Endothelial cell of umbilical vein (primary cell): ENCODE measurements at regions not wholly inside any gene's neighbourhood (a gene's known extent, or its start where the extent isn't known, plus 50 kb on each side); places are given as distances from the start of the nearest gene placed in this dataset.

Source experiments
- BruUV-seq: library from RNA; stranded (reverse); fragments of 400-500 nt; replicated peaks from 2 replicates; lab custom pipeline; 2021; lab: Mats Ljungman, UMichigan
- CTCF ChIA-PET: fragments of 300-600, 350-600 bp; sonication (Branson Sonifier 250); formaldehyde crosslinking; loops from one replicate; lab custom pipeline; 2021; ENCODE audit warnings: antibody characterized with exemption, inconsistent platforms; lab: Charles Lee
- POLR2A ChIA-PET: fragments of 300-600, 350-600 bp; sonication (Branson Sonifier 250); formaldehyde crosslinking; loops from one replicate; lab custom pipeline; 2021; ENCODE audit warnings: antibody characterized with exemption, inconsistent platforms; lab: Charles Lee
- DNase-seq: peaks from one replicate; pipeline ENCODE4 v3.0.0-alpha.2; 2011; ENCODE audit warnings: low read depth, low spot score
- FAIRE-seq: peaks from 2 replicates; lab custom pipeline; 2011; peaks lifted over from hg19 to GRCh38; lab: Jason Lieb, UNC
- H2AFZ ChIP-seq: 2 replicates; pipeline ENCODE4 v1.6.0; 2012; ENCODE audit warnings: low read depth, low read length, control low read depth, inconsistent platforms
- H3K27ac ChIP-seq: 2 replicates; pipeline ENCODE4 v1.5.1; 2011; ENCODE audit warnings: low read depth, mild to moderate bottlenecking, control low read depth, low read length, moderate library complexity; ENCODE audit not compliant: insufficient read depth
- H3K27me3 ChIP-seq, 2 experiments: 2 replicates each; pipeline versions ENCODE4 v1.6.0 to v1.6.1; 2011; ENCODE audit warnings: low read length in 2 of 2, mixed read lengths in 1 of 2; ENCODE audit not compliant: control insufficient read depth in 2 of 2, insufficient read depth in 2 of 2
- H3K36me3 ChIP-seq, 2 experiments: 2 replicates in 1 of 2; 3 replicates in 1 of 2; pipeline ENCODE4 v1.5.1; 2011; ENCODE audit warnings: low read length in 2 of 2, mild to moderate bottlenecking in 1 of 2, moderate library complexity in 1 of 2; ENCODE audit not compliant: control insufficient read depth in 2 of 2, insufficient read depth in 2 of 2; ENCODE audit errors: extremely low read depth in 1 of 2
- H3K4me1 ChIP-seq: 3 replicates; pipeline ENCODE4 v1.5.1; 2011; ENCODE audit warnings: mild to moderate bottlenecking, low read length; ENCODE audit not compliant: control insufficient read depth, insufficient read depth; ENCODE audit errors: extremely low read depth
- H3K4me2 ChIP-seq: 2 replicates; pipeline ENCODE4 v1.6.1; 2011; ENCODE audit warnings: low read length, control low read depth, mixed read lengths; ENCODE audit not compliant: insufficient read depth
- H3K4me3 ChIP-seq, 3 experiments: fragments of 200-600 bp in 1 of 3; sonication (generic), shearing (Covaris generic) in 1 of 3; replicated peaks in 1 of 3; 2 replicates each; pipeline ENCODE4 v1.5.1; 2011 to 2016; ENCODE audit warnings: control low read depth in 3 of 3, low read length in 3 of 3, mild to moderate bottlenecking in 2 of 3, inconsistent platforms in 1 of 3, low read depth in 1 of 3, moderate library complexity in 1 of 3; ENCODE audit not compliant: insufficient read depth in 1 of 3
- H3K79me2 ChIP-seq: 2 replicates; pipeline ENCODE4 v1.6.0; 2012; ENCODE audit warnings: low read length, inconsistent platforms; ENCODE audit not compliant: control insufficient read depth, insufficient read depth
- H3K9ac ChIP-seq: replicated peaks from 2 replicates; pipeline ENCODE3; 2011; ENCODE audit warnings: low read length, control low read depth; ENCODE audit not compliant: insufficient read depth; ENCODE audit errors: extremely low read depth
- H3K9me1 ChIP-seq: replicated peaks from 3 replicates; pipeline ENCODE4 v1.6.0; 2011; ENCODE audit warnings: mild to moderate bottlenecking, low read length; ENCODE audit not compliant: control insufficient read depth, insufficient read depth; ENCODE audit errors: extremely low read depth
- H3K9me3 ChIP-seq: replicated peaks from 2 replicates; pipeline ENCODE4 v1.5.1; 2012; ENCODE audit warnings: low read length, inconsistent platforms; ENCODE audit not compliant: control insufficient read depth, insufficient read depth
- H4K20me1 ChIP-seq: replicated peaks from 2 replicates; pipeline ENCODE3; 2011; ENCODE audit warnings: mild to moderate bottlenecking, low read length; ENCODE audit not compliant: control insufficient read depth, insufficient read depth; ENCODE audit errors: extremely low read depth
- EZH2 ChIP-seq: IDR thresholded peaks from 2 replicates; pipeline ENCODE4 v1.6.1; 2012; ENCODE audit warnings: borderline replicate concordance, low read depth, mild to moderate bottlenecking, moderate library complexity, low read length, inconsistent platforms; ENCODE audit not compliant: severe bottlenecking
- FOS ChIP-seq: IDR thresholded peaks from 2 replicates; pipeline ENCODE4 v1.6.1; 2011; ENCODE audit warnings: mild to moderate bottlenecking, low read length, moderate library complexity, borderline replicate concordance; ENCODE audit not compliant: insufficient read depth
- GATA2 ChIP-seq: IDR thresholded peaks from 2 replicates; pipeline ENCODE4 v1.7.0; 2011; ENCODE audit warnings: low read depth, mild to moderate bottlenecking, moderate library complexity, mixed read lengths, low read length; ENCODE audit not compliant: insufficient read length, insufficient read depth
- JUN ChIP-seq: IDR thresholded peaks from 2 replicates; pipeline ENCODE4 v1.6.1; 2011; ENCODE audit warnings: borderline replicate concordance, low read depth; ENCODE audit not compliant: insufficient read length, insufficient read depth
- MYC ChIP-seq: IDR thresholded peaks from one replicate; pipeline ENCODE4 v1.6.1; 2011; ENCODE audit warnings: mild to moderate bottlenecking, low read depth, low read length
- POLR2A ChIP-seq: IDR thresholded peaks from 2 replicates; pipeline ENCODE4 v1.6.1; 2012; ENCODE audit warnings: low read depth, mild to moderate bottlenecking, control low read depth, low read length
- POLR2AphosphoS5 ChIP-seq: IDR thresholded peaks from 2 replicates; pipeline ENCODE4 v1.6.1; 2012; ENCODE audit warnings: low read depth, mild to moderate bottlenecking, control low read depth, low read length, moderate library complexity; ENCODE audit not compliant: insufficient read depth
- dilution Hi-C: fragments of 300-500 bp; cut with MboI; formaldehyde crosslinking; loops from one replicate; pipeline ENCODE4 v1.15.0; 2019; ENCODE audit warnings: low sequenced_read_pairs; ENCODE audit not compliant: extremely low pct_ligation_motif_present
- intact Hi-C: fragments of 100-400 bp; cut with micrococcal nuclease; formaldehyde crosslinking; loops from one replicate; pipeline ENCODE4 v1.10.0; 2022
- TF ChIP-seq, protein P1 (sequence below): IDR thresholded peaks from 2 replicates; pipeline ENCODE4 v1.6.1; 2011; ENCODE audit not compliant: insufficient read depth, insufficient read length
- TF ChIP-seq, protein P2 (sequence below), 2 donors: IDR thresholded peaks; 1 replicate in 1 of 2; 2 replicates in 1 of 2; pipeline ENCODE4 v1.5.1; 2011; ENCODE audit warnings: low read length in 2 of 2, mild to moderate bottlenecking in 2 of 2, moderate library complexity in 2 of 2, control low read depth in 1 of 2, inconsistent platforms in 1 of 2, low read depth in 1 of 2; ENCODE audit not compliant: insufficient read depth in 1 of 2; ENCODE audit errors: extremely low read depth in 1 of 2

DNA sequence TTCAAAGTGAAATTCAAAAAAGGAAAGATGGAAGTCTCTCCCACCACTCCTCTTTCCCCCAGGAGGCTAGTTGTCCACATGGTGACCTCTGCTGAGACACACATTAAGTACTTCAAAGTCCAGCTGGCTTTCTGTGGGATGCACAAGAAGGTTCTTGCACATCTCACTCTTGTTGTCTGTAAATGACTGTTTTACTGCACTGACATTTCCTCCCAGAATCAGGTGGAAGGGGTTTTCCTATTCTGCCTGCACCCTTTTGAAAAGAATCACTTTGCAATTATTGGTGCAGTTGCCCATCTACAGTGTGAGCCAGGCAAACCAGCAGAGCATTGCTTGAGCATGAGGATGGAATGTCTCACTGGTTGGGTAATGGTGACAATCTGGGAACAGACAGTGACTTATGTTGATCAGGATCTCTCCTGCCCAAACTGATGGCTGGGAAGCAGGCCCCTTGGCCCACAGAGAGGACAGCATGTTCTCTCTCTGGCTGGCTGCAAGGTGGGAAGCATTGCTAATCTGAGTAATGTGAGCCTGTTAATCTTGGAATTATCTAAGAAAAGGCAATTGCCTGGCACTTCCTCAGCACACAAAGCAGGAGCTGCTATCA is 347.7 kb upstream of the SATB1 start:
- Histone ChIP-seq H3K9me3 (no peaks in the 10 kb centered on the region), H3K4me3 (no peak overlapping the region), H2AFZ (no peak overlapping the region), H3K4me2 (no peak overlapping the region), H3K27ac (no peak overlapping the region), H3K27me3 (no peaks in the 10 kb centered on the region), H3K4me1 (no peaks in the 10 kb centered on the region), H3K9ac (no peak overlapping the region), H3K36me3 (no peaks in the 10 kb centered on the region), H3K9me1 (no peaks in the 10 kb centered on the region), H4K20me1 (no peaks in the 10 kb centered on the region), H3K79me2 (no peaks in the 10 kb centered on the region)
- FAIRE-seq (no peak), DNase-seq (no peak)
- BruUV-seq = no TSS peak
- ChIA-PET CTCF (no interaction called here), POLR2A (no interaction called here)
- dilution Hi-C loops = no loop called here
- TF ChIP-seq MYC (no peak), POLR2AphosphoS5 (no peak), EZH2 (no peak), POLR2A (no peak), GATA2 (no peak), JUN (no peak), FOS (no peak)
- TF ChIP-seq, protein P1, sequence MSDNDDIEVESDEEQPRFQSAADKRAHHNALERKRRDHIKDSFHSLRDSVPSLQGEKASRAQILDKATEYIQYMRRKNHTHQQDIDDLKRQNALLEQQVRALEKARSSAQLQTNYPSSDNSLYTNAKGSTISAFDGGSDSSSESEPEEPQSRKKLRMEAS = no peak
- TF ChIP-seq, protein P2, sequence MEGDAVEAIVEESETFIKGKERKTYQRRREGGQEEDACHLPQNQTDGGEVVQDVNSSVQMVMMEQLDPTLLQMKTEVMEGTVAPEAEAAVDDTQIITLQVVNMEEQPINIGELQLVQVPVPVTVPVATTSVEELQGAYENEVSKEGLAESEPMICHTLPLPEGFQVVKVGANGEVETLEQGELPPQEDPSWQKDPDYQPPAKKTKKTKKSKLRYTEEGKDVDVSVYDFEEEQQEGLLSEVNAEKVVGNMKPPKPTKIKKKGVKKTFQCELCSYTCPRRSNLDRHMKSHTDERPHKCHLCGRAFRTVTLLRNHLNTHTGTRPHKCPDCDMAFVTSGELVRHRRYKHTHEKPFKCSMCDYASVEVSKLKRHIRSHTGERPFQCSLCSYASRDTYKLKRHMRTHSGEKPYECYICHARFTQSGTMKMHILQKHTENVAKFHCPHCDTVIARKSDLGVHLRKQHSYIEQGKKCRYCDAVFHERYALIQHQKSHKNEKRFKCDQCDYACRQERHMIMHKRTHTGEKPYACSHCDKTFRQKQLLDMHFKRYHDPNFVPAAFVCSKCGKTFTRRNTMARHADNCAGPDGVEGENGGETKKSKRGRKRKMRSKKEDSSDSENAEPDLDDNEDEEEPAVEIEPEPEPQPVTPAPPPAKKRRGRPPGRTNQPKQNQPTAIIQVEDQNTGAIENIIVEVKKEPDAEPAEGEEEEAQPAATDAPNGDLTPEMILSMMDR (IDR thresholded peaks at IDR 0.05; ENCODE audit: extremely low read depth in 1 of 2, insufficient read depth in 1 of 2, low read depth in 1 of 2, low read length in 2 of 2) = no peak
- intact Hi-C loops = no loop called here
